IMR-90 (cell line): ENCODE measurements at regions not wholly inside any gene's neighbourhood (a gene's known extent, or its start where the extent isn't known, plus 50 kb on each side); places are given as distances from the start of the nearest gene placed in this dataset.

Source experiments
- ATAC-seq: fragments of 200-7000 bp; cut with Tn5 transposase; 2 replicates; pipeline ENCODE4 v1.9.1; 2020; ENCODE audit warnings: low read depth, mild to moderate bottlenecking, moderate library complexity
- BruUV-seq: library from RNA; stranded (reverse); fragments of 400-500 nt; replicated peaks from 2 replicates; lab custom pipeline; 2021; lab: Mats Ljungman, UMichigan
- CTCF ChIA-PET: fragments of 300-600 bp; formaldehyde crosslinking; extraction: SDS; loops from one replicate; lab custom pipeline; 2021; ENCODE audit warnings: antibody characterized with exemption; lab: Yijun Ruan, JAX
- POLR2A ChIA-PET: fragments of 300-600 bp; sonication (Branson Sonifier 250); formaldehyde crosslinking; loops from one replicate; lab custom pipeline; 2022; ENCODE audit warnings: antibody characterized with exemption; ENCODE audit not compliant: unreplicated experiment; lab: Charles Lee
- DNase-seq: peaks from one replicate; pipeline ENCODE4 v3.0.0; 2013
- H2AFZ ChIP-seq: replicated peaks from 2 replicates; pipeline ENCODE3; 2013; ENCODE audit warnings: low read length, mild to moderate bottlenecking; ENCODE audit not compliant: poor library complexity
- H2AK5ac ChIP-seq: 2 replicates; pipeline ENCODE4 v1.6.1; 2013; ENCODE audit warnings: low read depth, low read length, inconsistent platforms
- H2AK9ac ChIP-seq: replicated peaks from 2 replicates; pipeline ENCODE3; 2013; ENCODE audit warnings: mild to moderate bottlenecking, low read depth, low read length, moderate library complexity; ENCODE audit not compliant: poor library complexity
- H2BK120ac ChIP-seq: 2 replicates; pipeline ENCODE4 v1.6.1; 2013; ENCODE audit warnings: low read depth, low read length, inconsistent platforms
- H2BK15ac ChIP-seq: 3 replicates; pipeline ENCODE4 v1.6.1; 2013; ENCODE audit warnings: low read depth, low read length, inconsistent platforms
- H2BK20ac ChIP-seq: 2 replicates; pipeline ENCODE4 v1.6.1; 2013; ENCODE audit warnings: low read depth, mild to moderate bottlenecking, inconsistent platforms, low read length, moderate library complexity
- H2BK5ac ChIP-seq: 2 replicates; pipeline ENCODE4 v1.6.1; 2013; ENCODE audit warnings: mild to moderate bottlenecking, low read depth, low read length, inconsistent platforms; ENCODE audit not compliant: poor library complexity, severe bottlenecking
- H3K14ac ChIP-seq: replicated peaks from 2 replicates; pipeline ENCODE4 v1.6.1; 2013; ENCODE audit warnings: low read depth, low read length, inconsistent platforms
- H3K18ac ChIP-seq: 2 replicates; pipeline ENCODE4 v1.6.1; 2013; ENCODE audit warnings: low read depth, low read length, control low read depth
- H3K23ac ChIP-seq: 2 replicates; pipeline ENCODE4 v1.6.1; 2013; ENCODE audit warnings: low read depth, low read length, inconsistent platforms
- H3K27ac ChIP-seq: 2 replicates; pipeline ENCODE4 v1.5.1; 2013; ENCODE audit warnings: mild to moderate bottlenecking, control low read depth, low read length; ENCODE audit not compliant: insufficient read depth
- H3K27me3 ChIP-seq: 2 replicates; pipeline ENCODE4 v1.6.1; 2013; ENCODE audit warnings: low read length; ENCODE audit not compliant: control insufficient read depth, insufficient read depth
- H3K36me3 ChIP-seq: 2 replicates; pipeline ENCODE4 v1.6.1; 2013; ENCODE audit warnings: low read length, mixed read lengths; ENCODE audit not compliant: control insufficient read depth, insufficient read depth
- H3K4ac ChIP-seq: 2 replicates; pipeline ENCODE4 v1.6.1; 2013; ENCODE audit warnings: low read depth, low read length, inconsistent platforms
- H3K4me1 ChIP-seq: 2 replicates; pipeline ENCODE4 v1.6.1; 2013; ENCODE audit warnings: low read length, mixed read lengths; ENCODE audit not compliant: control insufficient read depth, insufficient read depth
- H3K4me2 ChIP-seq: 2 replicates; pipeline ENCODE4 v1.6.1; 2013; ENCODE audit warnings: low read depth, mild to moderate bottlenecking, control low read depth, low read length, moderate library complexity
- H3K4me3 ChIP-seq: 2 replicates; pipeline ENCODE4 v1.5.1; 2013; ENCODE audit warnings: low read depth, mild to moderate bottlenecking, control low read depth, low read length, moderate library complexity; ENCODE audit not compliant: insufficient read depth
- H3K56ac ChIP-seq: 2 replicates; pipeline ENCODE4 v1.6.1; 2013; ENCODE audit warnings: low read length, inconsistent platforms; ENCODE audit not compliant: insufficient read depth; ENCODE audit errors: extremely low read depth
- H3K79me1 ChIP-seq, 2 experiments: 2 replicates each; pipeline ENCODE4 v1.6.1; 2013; ENCODE audit warnings: low read length in 2 of 2, inconsistent platforms in 1 of 2, low read depth in 1 of 2
- H3K9ac ChIP-seq: 2 replicates; pipeline ENCODE4 v1.6.1; 2013; ENCODE audit warnings: low read depth, low read length, control low read depth
- H3K9me1 ChIP-seq: 2 replicates; pipeline ENCODE4 v1.6.1; 2013; ENCODE audit warnings: low read length, inconsistent platforms; ENCODE audit not compliant: insufficient read depth
- H3K9me3 ChIP-seq: 2 replicates; pipeline ENCODE4 v1.6.1; 2013; ENCODE audit warnings: low read length; ENCODE audit not compliant: control insufficient read depth, insufficient read depth
- H4K20me1 ChIP-seq: 2 replicates; pipeline ENCODE4 v1.6.1; 2013; ENCODE audit warnings: low read length, inconsistent platforms; ENCODE audit not compliant: insufficient read depth
- H4K5ac ChIP-seq: 2 replicates; pipeline ENCODE4 v1.6.1; 2013; ENCODE audit warnings: mild to moderate bottlenecking, low read depth, low read length, control low read depth
- H4K8ac ChIP-seq, 2 experiments: 2 replicates each; pipeline ENCODE4 v1.6.1; 2013; ENCODE audit warnings: low read depth in 2 of 2, low read length in 2 of 2, control low read depth in 1 of 2, inconsistent platforms in 1 of 2
- H4K91ac ChIP-seq: 2 replicates; pipeline ENCODE4 v1.6.1; 2013; ENCODE audit warnings: low read depth, low read length, inconsistent platforms; ENCODE audit not compliant: insufficient read depth
- CEBPB ChIP-seq: IDR thresholded peaks from 2 replicates; pipeline ENCODE4 v1.6.1; 2012; ENCODE audit warnings: low read depth, low read length, improper control_type of control experiment
- MAZ ChIP-seq: IDR thresholded peaks from 2 replicates; pipeline ENCODE4 v1.6.1; 2012; ENCODE audit warnings: low read depth, mild to moderate bottlenecking, low read length, improper control_type of control experiment, moderate library complexity, borderline replicate concordance
- NFE2L2 ChIP-seq: fragments of 150-350 bp; IDR thresholded peaks from 2 replicates; pipeline ENCODE4 v1.6.1; 2016; ENCODE audit warnings: low read depth, mild to moderate bottlenecking, low read length
- POLR2A ChIP-seq: IDR thresholded peaks from 2 replicates; pipeline ENCODE4 v1.6.1; 2012; ENCODE audit warnings: mild to moderate bottlenecking, low read depth, low read length
- RAD21 ChIP-seq: IDR thresholded peaks from 2 replicates; pipeline ENCODE4 v1.6.1; 2012; ENCODE audit warnings: low read length, improper control_type of control experiment
- RCOR1 ChIP-seq: IDR thresholded peaks from 2 replicates; pipeline ENCODE4 v1.6.1; 2012; ENCODE audit warnings: mild to moderate bottlenecking, low read length, improper control_type of control experiment; ENCODE audit not compliant: insufficient replicate concordance
- RFX5 ChIP-seq: IDR thresholded peaks from 2 replicates; pipeline ENCODE4 v1.8.0; 2012; ENCODE audit warnings: low read depth, mild to moderate bottlenecking, low read length, moderate library complexity
- SMC3 ChIP-seq: fragments of 150-350 bp; IDR thresholded peaks from 2 replicates; pipeline ENCODE4 v1.6.1; 2016; ENCODE audit warnings: low read depth, mild to moderate bottlenecking, antibody characterized with exemption, low read length, moderate library complexity
- WGBS, 2 experiments: methylation state at CpG; one replicate each; pipeline versions ENCODE4 v1.1.5 to v1.1.7; 2013; ENCODE audit warnings: missing lambda C conversion rate in 2 of 2; ENCODE audit not compliant: insufficient read length in 1 of 2; ENCODE audit errors: extremely low coverage in 2 of 2; 5-methylcytosine and 5-hydroxymethylcytosine counted together
- dilution Hi-C: fragments of 300-500 bp; cut with HindIII; formaldehyde crosslinking; loops from one replicate; pipeline ENCODE4 v1.14.3; 2018; ENCODE audit warnings: low sequenced_read_pairs; ENCODE audit not compliant: unreplicated experiment
- in situ Hi-C: fragments of 300-500 bp; cut with MboI; formaldehyde crosslinking; loops from 3 replicates; pipeline ENCODE4 v1.14.3; 2019; ENCODE audit warnings: low sequenced_read_pairs, inconsistent platforms, mixed read lengths
- intact Hi-C: fragments of 100-400 bp; cut with micrococcal nuclease; formaldehyde crosslinking; loops from 2 replicates; pipeline ENCODE4 v1.10.0; 2022
- TF ChIP-seq, protein P1 (sequence below): fragments of 150-350 bp; IDR thresholded peaks from 2 replicates; pipeline ENCODE4 v1.6.1; 2017; ENCODE audit warnings: mild to moderate bottlenecking, antibody characterized with exemption, low read length, low read depth

- H3K27ac ChIP-seq: no peak overlapping the region
- no peaks in the 10 kb centered on the region for H3K4me1 ChIP-seq
- no peak overlapping the region for H2BK120ac ChIP-seq
- H2AFZ ChIP-seq: no peak overlapping the region
- H2BK20ac ChIP-seq: no peak overlapping the region
- H3K36me3 ChIP-seq: no peaks in the 10 kb centered on the region
- no peak overlapping the region for H2AK9ac ChIP-seq
- H4K91ac ChIP-seq: no peak overlapping the region
- H3K9ac ChIP-seq: no peak overlapping the region
- no peak overlapping the region for H2BK15ac ChIP-seq
- no peak overlapping the region for H3K4me2 ChIP-seq
- no peak overlapping the region for H3K4ac ChIP-seq
- no peaks in the 10 kb centered on the region for H3K79me1 ChIP-seq
- TF ChIP-seq CEBPB: no peak
- no peak for TF ChIP-seq SMC3
- TF ChIP-seq MAZ: no peak
- TF ChIP-seq, protein P1, sequence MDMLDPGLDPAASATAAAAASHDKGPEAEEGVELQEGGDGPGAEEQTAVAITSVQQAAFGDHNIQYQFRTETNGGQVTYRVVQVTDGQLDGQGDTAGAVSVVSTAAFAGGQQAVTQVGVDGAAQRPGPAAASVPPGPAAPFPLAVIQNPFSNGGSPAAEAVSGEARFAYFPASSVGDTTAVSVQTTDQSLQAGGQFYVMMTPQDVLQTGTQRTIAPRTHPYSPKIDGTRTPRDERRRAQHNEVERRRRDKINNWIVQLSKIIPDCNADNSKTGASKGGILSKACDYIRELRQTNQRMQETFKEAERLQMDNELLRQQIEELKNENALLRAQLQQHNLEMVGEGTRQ: no peak
- TF ChIP-seq RCOR1: no peak
- TF ChIP-seq POLR2A: no peak
- TF ChIP-seq NFE2L2: no peak
- no peak for TF ChIP-seq RAD21
- no peak for TF ChIP-seq RFX5
- H3K23ac ChIP-seq: no peak overlapping the region
- BruUV-seq: no TSS peak
- no peaks in the 10 kb centered on the region for H3K9me1 ChIP-seq
- intact Hi-C loops (no loop called here), in situ Hi-C loops (no loop called here), dilution Hi-C loops (no loop called here)
- H3K18ac ChIP-seq: no peak overlapping the region
- H4K5ac ChIP-seq: no peak overlapping the region
- H2BK5ac ChIP-seq: no peak overlapping the region
- no peak overlapping the region for H4K8ac ChIP-seq
- no peaks in the 10 kb centered on the region for H3K27me3 ChIP-seq
- CTCF ChIA-PET: no interaction called here
- H3K14ac ChIP-seq: no peak overlapping the region
- no peak for ATAC-seq
- 63% methylated on average over 6 of the region's 14 CpGs; no CpG with 5 or more reads in 1 of the 2 experiments for WGBS, 2 experiments
- H2AK5ac ChIP-seq: no peak overlapping the region
- POLR2A ChIA-PET: no interaction called here
- no peaks in the 10 kb centered on the region for H4K20me1 ChIP-seq
- no peak overlapping the region for H3K4me3 ChIP-seq
- DNase-seq: no peak
- H3K56ac ChIP-seq: no peak overlapping the region
- peaks cover 37% of the 10 kb centered on the region for H3K9me3 ChIP-seq
Measured at GRCh38 chr6:169887529-169888140, 136.2 kb downstream of the ERMARD start.
